Epithelial cell of esophagus (primary cell): ENCODE measurements at regions not wholly inside any gene's neighbourhood (a gene's known extent, or its start where the extent isn't known, plus 50 kb on each side); places are given as distances from the start of the nearest gene placed in this dataset.

Source experiments
- DNase-seq: peaks from one replicate; pipeline ENCODE4 v3.0.0; 2010; ENCODE audit warnings: low read depth
- H3K4me3 ChIP-seq: 2 replicates; pipeline ENCODE4 v1.5.1; 2011; ENCODE audit warnings: mild to moderate bottlenecking, low read length, control low read depth
- CTCF ChIP-seq: IDR thresholded peaks from 2 replicates; pipeline ENCODE4 v1.5.1; 2011; ENCODE audit warnings: low read depth, mild to moderate bottlenecking, low read length, control low read depth, inconsistent platforms; ENCODE audit not compliant: insufficient read depth; ENCODE audit errors: missing control alignments

- no peak for DNase-seq
- no peak overlapping the region for H3K4me3 ChIP-seq
- no peak for TF ChIP-seq CTCF
These were observed 135.4 kb upstream of the GGTLC1 start for GRCh38 chr20:24124003-24124402.

GRCh38 chr20:24118441-24119175 is 130.0 kb upstream of the GGTLC1 start:
- peak; percentile 63 for DNase-seq
- TF ChIP-seq CTCF: no peak
- no peak overlapping the region for H3K4me3 ChIP-seq

GRCh38 chr20:24118034-24118433 is 129.5 kb upstream of the GGTLC1 start:
- TF ChIP-seq CTCF: no peak
- no peak for DNase-seq

GRCh38 chr20:24117383-24117782 is 128.8 kb upstream of the GGTLC1 start:
- H3K4me3 ChIP-seq: no peak overlapping the region
- no peak for DNase-seq
- no peak for TF ChIP-seq CTCF

More at GRCh38 chr20:24118034-24118433, 129.5 kb upstream of the GGTLC1 start:
- no peak overlapping the region for H3K4me3 ChIP-seq

GRCh38 chr20:24116611-24117010 is 128.0 kb upstream of the GGTLC1 start:
- H3K4me3 ChIP-seq: no peak overlapping the region
- no peak for DNase-seq
- no peak for TF ChIP-seq CTCF

- DNase-seq: no peak
- no peak for TF ChIP-seq CTCF
- no peak overlapping the region for H3K4me3 ChIP-seq
These were observed 123.8 kb upstream of the GGTLC1 start for GRCh38 chr20:24112360-24112759.

- no peak for DNase-seq
- TF ChIP-seq CTCF: no peak
- no peak overlapping the region for H3K4me3 ChIP-seq
These were observed 123.3 kb upstream of the GGTLC1 start for GRCh38 chr20:24111858-24112257.
